Liver (tissue), 8 donors: ENCODE measurements at regions not wholly inside any gene's neighbourhood (a gene's known extent, or its start where the extent isn't known, plus 50 kb on each side); places are given as distances from the start of the nearest gene placed in this dataset.

Experiments used
- DNase-seq: peaks from one replicate; pipeline ENCODE4 v3.0.0-alpha.2; 2017; ENCODE audit warnings: low spot score
- H3K27ac ChIP-seq, 2 donors: one replicate each; pipeline ENCODE4 v1.7.0; 2013; ENCODE audit warnings: inconsistent platforms in 2 of 2, low read length in 2 of 2, control low read depth in 1 of 2, low read depth in 1 of 2, mild to moderate bottlenecking in 1 of 2
- H3K27me3 ChIP-seq, 4 donors: one replicate each; pipeline versions ENCODE4 v1.6.1 to v1.7.0; 2013; ENCODE audit warnings: low read length in 3 of 4, inconsistent platforms in 1 of 4, mild to moderate bottlenecking in 1 of 4, moderate library complexity in 1 of 4; ENCODE audit not compliant: control insufficient read depth in 4 of 4, insufficient read depth in 4 of 4
- H3K36me3 ChIP-seq, 4 donors: one replicate each; pipeline versions ENCODE4 v1.6.1 to v1.7.0; 2013; ENCODE audit warnings: low read length in 3 of 4, mild to moderate bottlenecking in 3 of 4, low read depth in 1 of 4, moderate library complexity in 1 of 4; ENCODE audit not compliant: control insufficient read depth in 4 of 4, insufficient read depth in 3 of 4
- H3K4me1 ChIP-seq, 4 donors: one replicate each; pipeline versions ENCODE4 v1.6.1 to v1.7.0; 2013; ENCODE audit warnings: low read length in 3 of 4, mild to moderate bottlenecking in 3 of 4, moderate library complexity in 1 of 4; ENCODE audit not compliant: control insufficient read depth in 4 of 4, insufficient read depth in 4 of 4
- H3K4me3 ChIP-seq, 3 donors: one replicate each; pipeline versions ENCODE4 v1.6.1 to v1.7.0; 2013; ENCODE audit warnings: low read length in 3 of 3, control low read depth in 1 of 3, low read depth in 1 of 3, mild to moderate bottlenecking in 1 of 3
- H3K9ac ChIP-seq, 2 donors: one replicate each; pipeline ENCODE4 v1.7.0; 2013; ENCODE audit warnings: low read length in 2 of 2, mild to moderate bottlenecking in 2 of 2, moderate library complexity in 2 of 2, control low read depth in 1 of 2, low read depth in 1 of 2
- H3K9me3 ChIP-seq, 4 donors: one replicate each; pipeline versions ENCODE4 v1.6.1 to v1.7.0; 2013; ENCODE audit warnings: low read length in 3 of 4; ENCODE audit not compliant: control insufficient read depth in 4 of 4
- CTCF ChIP-seq: fragments of 150-350 bp; IDR thresholded peaks from 2 replicates; pipeline ENCODE4 v1.5.1; 2017; ENCODE audit warnings: improper control_type of control experiment, low read depth, low read length; ENCODE audit not compliant: missing input control
- EGR1 ChIP-seq, 2 donors: IDR thresholded peaks; 2 replicates each; pipeline ENCODE4 v1.6.1; 2016 to 2018; ENCODE audit warnings: antibody characterized with exemption in 2 of 2, low read depth in 2 of 2
- FOXA1 ChIP-seq: IDR thresholded peaks from 2 replicates; pipeline ENCODE4 v1.6.1; 2016; ENCODE audit warnings: antibody characterized with exemption
- GABPA ChIP-seq, 2 donors: IDR thresholded peaks in 1 of 2; conservative IDR thresholded peaks in 1 of 2; 2 replicates each; pipeline ENCODE4 v1.6.1; 2016; ENCODE audit warnings: antibody characterized with exemption in 2 of 2, mild to moderate bottlenecking in 1 of 2, moderate library complexity in 1 of 2
- HNF4G ChIP-seq: IDR thresholded peaks from 2 replicates; pipeline ENCODE4 v1.6.1; 2016; ENCODE audit warnings: antibody characterized with exemption
- JUND ChIP-seq, 2 donors: IDR thresholded peaks; 2 replicates each; pipeline ENCODE4 v1.6.1; 2016; ENCODE audit warnings: antibody characterized with exemption in 2 of 2
- NR2F2 ChIP-seq: IDR thresholded peaks from 2 replicates; pipeline ENCODE4 v1.6.1; 2016; ENCODE audit warnings: antibody characterized with exemption
- RXRA ChIP-seq, 2 donors: IDR thresholded peaks; 2 replicates each; pipeline ENCODE4 v1.6.1; 2017 to 2018; ENCODE audit warnings: antibody characterized with exemption in 2 of 2, mild to moderate bottlenecking in 1 of 2
- SP1 ChIP-seq: IDR thresholded peaks from 2 replicates; pipeline ENCODE4 v1.6.1; 2018; ENCODE audit warnings: antibody characterized with exemption, mild to moderate bottlenecking
- YY1 ChIP-seq: IDR thresholded peaks from 2 replicates; pipeline ENCODE4 v1.6.1; 2016; ENCODE audit warnings: antibody characterized with exemption, mild to moderate bottlenecking
- WGBS: extraction: QIAGEN DNeasy Blood & Tissue Kit; methylation state at CpG from one replicate; pipeline ENCODE4 v1.1.7; 2013; 5-methylcytosine and 5-hydroxymethylcytosine counted together
- TF ChIP-seq, protein P1 (sequence below): IDR thresholded peaks from 2 replicates; pipeline ENCODE4 v1.6.1; 2016; ENCODE audit warnings: antibody characterized with exemption, mild to moderate bottlenecking
- donor health status: healthy.
- donor health status: healthy.
- donor health status: healthy.
- donor health status: healthy.
- donor health status: healthy.

GRCh38 chr22:23494930-23495266 lies 85.2 kb downstream of the IGLL1 start (continued):
- TF ChIP-seq, protein P1, sequence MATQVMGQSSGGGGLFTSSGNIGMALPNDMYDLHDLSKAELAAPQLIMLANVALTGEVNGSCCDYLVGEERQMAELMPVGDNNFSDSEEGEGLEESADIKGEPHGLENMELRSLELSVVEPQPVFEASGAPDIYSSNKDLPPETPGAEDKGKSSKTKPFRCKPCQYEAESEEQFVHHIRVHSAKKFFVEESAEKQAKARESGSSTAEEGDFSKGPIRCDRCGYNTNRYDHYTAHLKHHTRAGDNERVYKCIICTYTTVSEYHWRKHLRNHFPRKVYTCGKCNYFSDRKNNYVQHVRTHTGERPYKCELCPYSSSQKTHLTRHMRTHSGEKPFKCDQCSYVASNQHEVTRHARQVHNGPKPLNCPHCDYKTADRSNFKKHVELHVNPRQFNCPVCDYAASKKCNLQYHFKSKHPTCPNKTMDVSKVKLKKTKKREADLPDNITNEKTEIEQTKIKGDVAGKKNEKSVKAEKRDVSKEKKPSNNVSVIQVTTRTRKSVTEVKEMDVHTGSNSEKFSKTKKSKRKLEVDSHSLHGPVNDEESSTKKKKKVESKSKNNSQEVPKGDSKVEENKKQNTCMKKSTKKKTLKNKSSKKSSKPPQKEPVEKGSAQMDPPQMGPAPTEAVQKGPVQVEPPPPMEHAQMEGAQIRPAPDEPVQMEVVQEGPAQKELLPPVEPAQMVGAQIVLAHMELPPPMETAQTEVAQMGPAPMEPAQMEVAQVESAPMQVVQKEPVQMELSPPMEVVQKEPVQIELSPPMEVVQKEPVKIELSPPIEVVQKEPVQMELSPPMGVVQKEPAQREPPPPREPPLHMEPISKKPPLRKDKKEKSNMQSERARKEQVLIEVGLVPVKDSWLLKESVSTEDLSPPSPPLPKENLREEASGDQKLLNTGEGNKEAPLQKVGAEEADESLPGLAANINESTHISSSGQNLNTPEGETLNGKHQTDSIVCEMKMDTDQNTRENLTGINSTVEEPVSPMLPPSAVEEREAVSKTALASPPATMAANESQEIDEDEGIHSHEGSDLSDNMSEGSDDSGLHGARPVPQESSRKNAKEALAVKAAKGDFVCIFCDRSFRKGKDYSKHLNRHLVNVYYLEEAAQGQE = no peak
- no peak for TF ChIP-seq JUND (IDR thresholded peaks at IDR 0.05)
- no peak for TF ChIP-seq EGR1 (IDR thresholded peaks at IDR 0.05; ENCODE audit: low read depth in 2 of 2)
- no peak for TF ChIP-seq CTCF
- no peak for TF ChIP-seq YY1
- TF ChIP-seq GABPA (IDR thresholded peaks at IDR 0.05 in 1 of 2, conservative IDR thresholded peaks at IDR 0.05 in 1 of 2) = no peak
- no peak for TF ChIP-seq RXRA (IDR thresholded peaks at IDR 0.05)

GRCh38 chr22:23485490-23485889 lies 94.6 kb downstream of the IGLL1 start:
- DNase-seq = no peak
- Histone ChIP-seq H3K4me1 (no peaks in the 10 kb centered on the region), H3K9ac (no peak overlapping the region), H3K27me3 (no peaks in the 10 kb centered on the region), H3K36me3 (no peaks in the 10 kb centered on the region), H3K27ac (no peak overlapping the region), H3K9me3 (no peaks in the 10 kb centered on the region), H3K4me3 (no peak overlapping the region)
- WGBS = 68% methylated on average over 4 of the region's 4 CpGs
- no peak for TF ChIP-seq HNF4G
- TF ChIP-seq GABPA (IDR thresholded peaks at IDR 0.05 in 1 of 2, conservative IDR thresholded peaks at IDR 0.05 in 1 of 2) = no peak
- TF ChIP-seq CTCF = no peak
- no peak for TF ChIP-seq FOXA1
- TF ChIP-seq SP1 = no peak

DNA sequence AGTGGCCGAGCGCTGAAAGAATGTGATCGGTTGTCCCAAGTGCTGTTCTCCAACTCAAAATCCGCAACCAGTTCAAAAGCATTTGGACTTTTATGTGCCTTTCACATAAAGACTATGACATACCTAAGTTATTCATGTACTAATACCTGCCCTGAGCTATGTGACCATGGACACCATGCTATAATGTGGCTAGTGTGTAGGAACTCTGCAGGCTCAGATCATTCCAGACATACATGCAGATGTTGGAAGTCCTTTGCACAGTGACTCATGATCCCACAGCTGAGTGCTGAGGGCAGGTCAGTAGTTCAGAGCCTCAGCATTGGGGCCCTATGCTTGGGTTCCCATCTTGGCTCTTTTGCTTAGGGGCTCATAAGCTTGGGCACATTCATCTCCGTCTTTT lies 95.4 kb downstream of the IGLL1 start:
- no peak overlapping the region for H3K4me3 ChIP-seq
- TF ChIP-seq NR2F2 (no peak), JUND (IDR thresholded peaks at IDR 0.05) (no peak), RXRA (IDR thresholded peaks at IDR 0.05) (no peak)
- no peaks in the 10 kb centered on the region for H3K9me3 ChIP-seq
- no peak overlapping the region for H3K9ac ChIP-seq
- WGBS = 97% methylated on average over 5 of the region's 5 CpGs
- H3K27ac ChIP-seq = no peak overlapping the region
- no peaks in the 10 kb centered on the region for H3K4me1 ChIP-seq
- no peak for DNase-seq
- H3K27me3 ChIP-seq = no peaks in the 10 kb centered on the region
- H3K36me3 ChIP-seq = no peaks in the 10 kb centered on the region
